ENCODE measurements at regions not wholly inside any gene's neighbourhood (a gene's known extent, or its start where the extent isn't known, plus 50 kb on each side); places are given as distances from the start of the nearest gene placed in this dataset.
"Not testable (repeated sequence)": the region's sequence is repeated elsewhere in the genome, so short reads cannot be mapped to it uniquely, and the experiment has no call there.

GRCh38 chr12:114164351-114164750, 198.2 kb upstream of the RBM19 start:
- DNase-seq = no peak
- Histone ChIP-seq H3K4me3 (ENCODE audit: low read depth, low read length) (no peak overlapping the region), H3K27me3 (peaks cover 9% of the 10 kb centered on the region; the same call in 1 of the 2 replicates), H3K4me1 (no peaks in the 10 kb centered on the region), H3K36me3 (no peaks in the 10 kb centered on the region), H3K9me3 (no peaks in the 10 kb centered on the region)
- no peak for TF ChIP-seq CTCF (IDR thresholded peaks at IDR 0.05; ENCODE audit: low read depth, low read length)

GRCh38 chr12:114163771-114164170, 197.6 kb upstream of the RBM19 start:
- no peak for DNase-seq
- Histone ChIP-seq H3K9me3 (no peaks in the 10 kb centered on the region), H3K36me3 (no peaks in the 10 kb centered on the region), H3K4me1 (no peaks in the 10 kb centered on the region), H3K4me3 (ENCODE audit: low read depth, low read length) (no peak overlapping the region), H3K27me3 (peaks cover 6% of the 10 kb centered on the region; the same call in 1 of the 2 replicates)
- TF ChIP-seq CTCF (IDR thresholded peaks at IDR 0.05; ENCODE audit: low read depth, low read length) = no peak

GRCh38 chr12:114160445-114160844, 194.3 kb upstream of the RBM19 start:
- Histone ChIP-seq H3K27me3 (no peaks in the 10 kb centered on the region; the same call in 1 of the 2 replicates), H3K36me3 (no peaks in the 10 kb centered on the region), H3K4me3 (ENCODE audit: low read depth, low read length) (no peak overlapping the region), H3K4me1 (no peaks in the 10 kb centered on the region), H3K9me3 (no peaks in the 10 kb centered on the region)
- DNase-seq = no peak
- no peak for TF ChIP-seq CTCF (IDR thresholded peaks at IDR 0.05; ENCODE audit: low read depth, low read length)

- Histone ChIP-seq H3K27me3 (no peaks in the 10 kb centered on the region), H3K4me1 (no peaks in the 10 kb centered on the region), H3K36me3 (no peaks in the 10 kb centered on the region), H3K4me3 (ENCODE audit: low read depth, low read length) (no peak overlapping the region), H3K9me3 (no peaks in the 10 kb centered on the region)
- no peak for DNase-seq
- no peak for TF ChIP-seq CTCF (IDR thresholded peaks at IDR 0.05; ENCODE audit: low read depth, low read length)
Observed at GRCh38 chr12:114152890-114153289, 186.8 kb upstream of the RBM19 start.

GRCh38 chr12:114152066-114152465, 185.9 kb upstream of the RBM19 start:
- Histone ChIP-seq H3K4me3 (ENCODE audit: low read depth, low read length) (no peak overlapping the region), H3K9me3 (no peaks in the 10 kb centered on the region), H3K4me1 (no peaks in the 10 kb centered on the region), H3K36me3 (no peaks in the 10 kb centered on the region), H3K27me3 (no peaks in the 10 kb centered on the region)
- no peak for DNase-seq
- TF ChIP-seq CTCF (IDR thresholded peaks at IDR 0.05; ENCODE audit: low read depth, low read length) = no peak

- not testable (repeated sequence) for H3K4me3 ChIP-seq (ENCODE audit: low read depth, low read length); H3K36me3 ChIP-seq; H3K4me1 ChIP-seq; DNase-seq; H3K9me3 ChIP-seq; H3K27me3 ChIP-seq
Observed at GRCh38 chr12:114150584-114150983, 184.5 kb upstream of the RBM19 start.

Data from BE2C (cell line).